ENCODE measurements at regions not wholly inside any gene's neighbourhood (a gene's known extent, or its start where the extent isn't known, plus 50 kb on each side); places are given as distances from the start of the nearest gene placed in this dataset.
A peak's percentile ranks its signal among the peaks of the same experiment; 100 is the strongest.

- TF ChIP-seq NR2C1 (IDR thresholded peaks at IDR 0.05) (no peak), NR2C1 (tag; IDR thresholded peaks at IDR 0.05) (no peak), THAP7 (CRISPR knock-in tag; IDR thresholded peaks at IDR 0.05) (no peak), ZZZ3 (IDR thresholded peaks at IDR 0.05) (no peak), ZNF134 (CRISPR knock-in tag; conservative IDR thresholded peaks at IDR 0.05) (no peak), HDAC2 (IDR thresholded peaks at IDR 0.05) (peak; percentile 55; the same call in 1 of the 2 replicates), KAT2B (IDR thresholded peaks at IDR 0.05; ENCODE audit: low read depth, low read length) (no peak), MECOM (CRISPR knock-in tag; IDR thresholded peaks at IDR 0.05) (no peak), SMARCA5 (IDR thresholded peaks at IDR 0.05) (0 out of 2 replicates have a peak, but pooled peaks have one; percentile 43), ZNF780A (CRISPR knock-in tag; IDR thresholded peaks at IDR 0.05) (no peak), FOXP4 (CRISPR knock-in tag; IDR thresholded peaks at IDR 0.05; ENCODE audit: borderline replicate concordance) (no peak), HMGXB4 (CRISPR knock-in tag; IDR thresholded peaks at IDR 0.05) (no peak), MAFG (tag; conservative IDR thresholded peaks at IDR 0.05) (no peak), KDM1A (IDR thresholded peaks at IDR 0.05) (peak; percentile 61 to 67; a peak in 2 of 4 replicates), SMAD3 (CRISPR knock-in tag; conservative IDR thresholded peaks at IDR 0.05) (no peak), ASH1L (IDR thresholded peaks at IDR 0.05; ENCODE audit: borderline replicate concordance, low read depth, partially characterized antibody) (no peak), RNF2 (IDR thresholded peaks at IDR 0.05) (no peak), ZNF695 (CRISPR knock-in tag; IDR thresholded peaks at IDR 0.05) (no peak), IRF9 (tag; IDR thresholded peaks at IDR 0.05) (no peak), CBFA2T2 (conservative IDR thresholded peaks at IDR 0.05) (no peak), BCOR (IDR thresholded peaks at IDR 0.05) (peak; percentile 91), E2F1 (CRISPR knock-in tag; IDR thresholded peaks at IDR 0.05) (no peak), GATA2 (CRISPR knock-in tag; IDR thresholded peaks at IDR 0.05) (0 out of 2 replicates have a peak, but pooled peaks have one; percentile 18), ZNF398 (CRISPR knock-in tag; IDR thresholded peaks at IDR 0.05) (no peak)
These were observed 298.5 kb downstream of the RRAGC start (continued) for GRCh38 chr1:38561110-38561509.

Data from K562 (cell line).